ENCODE measurements at regions not wholly inside any gene's neighbourhood (a gene's known extent, or its start where the extent isn't known, plus 50 kb on each side); places are given as distances from the start of the nearest gene placed in this dataset.
A peak's percentile ranks its signal among the peaks of the same experiment; 100 is the strongest.
"Not testable (repeated sequence)": the region's sequence is repeated elsewhere in the genome, so short reads cannot be mapped to it uniquely, and the experiment has no call there.

DNA sequence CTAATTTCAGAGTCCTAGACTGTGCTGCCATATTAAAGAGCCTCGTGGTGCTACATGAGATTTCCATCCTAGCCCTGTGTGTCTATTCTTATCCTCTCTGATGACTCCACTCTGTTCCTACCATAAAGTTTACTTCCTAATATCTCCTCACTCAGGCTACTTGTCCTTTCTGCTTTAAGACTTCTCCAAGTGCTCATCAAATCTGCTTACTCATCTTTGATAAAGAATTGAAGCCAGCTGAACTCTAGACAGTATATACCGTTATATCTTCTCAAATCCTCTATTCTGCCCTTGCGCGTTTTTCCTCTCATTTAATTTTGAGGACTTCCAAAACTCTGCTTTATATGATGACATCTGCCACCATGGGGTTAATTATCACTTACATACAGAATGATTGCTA lies 539.5 kb downstream of the HAPSTR1 start:
- TF ChIP-seq, protein P1, sequence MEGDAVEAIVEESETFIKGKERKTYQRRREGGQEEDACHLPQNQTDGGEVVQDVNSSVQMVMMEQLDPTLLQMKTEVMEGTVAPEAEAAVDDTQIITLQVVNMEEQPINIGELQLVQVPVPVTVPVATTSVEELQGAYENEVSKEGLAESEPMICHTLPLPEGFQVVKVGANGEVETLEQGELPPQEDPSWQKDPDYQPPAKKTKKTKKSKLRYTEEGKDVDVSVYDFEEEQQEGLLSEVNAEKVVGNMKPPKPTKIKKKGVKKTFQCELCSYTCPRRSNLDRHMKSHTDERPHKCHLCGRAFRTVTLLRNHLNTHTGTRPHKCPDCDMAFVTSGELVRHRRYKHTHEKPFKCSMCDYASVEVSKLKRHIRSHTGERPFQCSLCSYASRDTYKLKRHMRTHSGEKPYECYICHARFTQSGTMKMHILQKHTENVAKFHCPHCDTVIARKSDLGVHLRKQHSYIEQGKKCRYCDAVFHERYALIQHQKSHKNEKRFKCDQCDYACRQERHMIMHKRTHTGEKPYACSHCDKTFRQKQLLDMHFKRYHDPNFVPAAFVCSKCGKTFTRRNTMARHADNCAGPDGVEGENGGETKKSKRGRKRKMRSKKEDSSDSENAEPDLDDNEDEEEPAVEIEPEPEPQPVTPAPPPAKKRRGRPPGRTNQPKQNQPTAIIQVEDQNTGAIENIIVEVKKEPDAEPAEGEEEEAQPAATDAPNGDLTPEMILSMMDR (IDR thresholded peaks at IDR 0.05; ENCODE audit: low read depth, low read length): no peak
- no peak overlapping the region for H3K4me3 ChIP-seq (replicated peaks in 1 of 2; ENCODE audit: low read depth in 2 of 2, low read length in 2 of 2)
- DNase-seq (ENCODE audit: low read depth in 2 of 2): no peak

DNA sequence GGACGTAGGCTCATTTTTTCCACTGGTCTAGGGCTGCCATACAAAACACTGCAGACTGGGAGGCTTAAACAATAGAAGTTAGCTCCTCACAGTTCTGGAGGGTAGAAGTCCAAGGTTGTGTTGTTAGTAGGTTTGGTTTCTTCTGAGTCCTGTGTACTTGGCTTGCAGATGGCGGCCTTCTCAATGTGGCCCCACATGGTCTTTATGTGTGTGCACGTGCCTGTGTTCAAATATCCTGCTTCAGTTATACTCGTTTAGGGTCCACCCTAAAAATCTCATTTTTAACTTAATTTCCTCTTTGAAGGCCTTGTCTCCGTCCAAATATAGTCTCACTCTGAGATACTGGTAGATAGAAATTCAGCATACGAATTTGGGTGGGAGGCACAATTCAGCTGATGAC lies 542.4 kb downstream of the HAPSTR1 start:
- no peak for DNase-seq (ENCODE audit: low read depth in 2 of 2)
- TF ChIP-seq, protein P1 (IDR thresholded peaks at IDR 0.05; ENCODE audit: low read depth, low read length): no peak
- H3K4me3 ChIP-seq (replicated peaks in 1 of 2; ENCODE audit: low read depth in 2 of 2, low read length in 2 of 2): no peak overlapping the region

DNA sequence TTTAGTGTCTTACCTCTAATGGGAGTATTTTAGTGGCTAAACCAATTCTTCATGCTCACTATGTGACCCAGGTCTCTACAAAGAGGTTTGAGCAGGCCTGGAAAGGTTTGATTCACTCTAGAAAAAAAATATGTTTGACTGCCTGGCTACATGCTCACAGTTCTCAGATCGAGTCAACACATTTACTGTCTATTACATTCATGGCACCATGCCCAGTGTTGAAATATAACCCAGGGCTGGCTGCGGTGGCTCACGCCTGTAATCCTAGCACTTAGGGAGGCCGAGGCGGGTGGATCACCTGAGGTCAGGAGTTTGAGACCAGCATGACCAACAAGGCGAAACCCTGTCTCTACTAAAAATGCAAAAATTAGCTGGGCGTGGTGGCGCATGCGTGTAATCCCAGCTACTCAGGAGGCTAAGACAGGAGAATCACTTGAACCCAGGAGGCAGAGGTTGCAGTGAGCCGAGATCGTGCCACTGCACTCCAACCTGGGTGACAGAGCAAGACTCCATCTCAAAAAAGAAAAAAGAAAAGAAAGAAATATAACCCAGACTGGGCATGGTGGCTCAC lies 543.8 kb downstream of the HAPSTR1 start:
- H3K4me3 ChIP-seq (replicated peaks in 1 of 2; ENCODE audit: low read depth in 2 of 2, low read length in 2 of 2); DNase-seq (ENCODE audit: low read depth in 2 of 2): not testable (repeated sequence)

DNA sequence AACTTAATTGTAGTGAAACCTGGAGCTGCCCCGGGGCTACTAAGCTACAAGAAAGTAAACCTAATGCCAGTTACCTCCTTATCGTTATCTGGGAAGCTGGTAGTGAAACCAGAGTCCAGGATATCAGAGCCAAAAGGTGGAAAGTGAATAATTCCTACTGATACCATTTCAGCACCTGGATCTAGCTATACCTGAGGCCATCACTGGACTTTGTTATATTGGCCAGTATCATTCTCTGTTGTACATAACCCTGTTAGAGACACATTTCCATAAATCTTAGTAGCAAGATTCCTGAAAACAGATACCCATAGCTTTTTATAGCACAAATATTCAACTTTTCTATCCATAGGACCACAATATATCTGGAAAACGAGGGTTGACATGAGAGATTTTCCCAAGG lies 538.0 kb downstream of the GRIN2A start:
- no peak for DNase-seq (ENCODE audit: low read depth in 2 of 2)
- H3K4me3 ChIP-seq (replicated peaks in 1 of 2; ENCODE audit: low read depth in 2 of 2, low read length in 2 of 2): no peak overlapping the region
- TF ChIP-seq, protein P1 (IDR thresholded peaks at IDR 0.05; ENCODE audit: low read depth, low read length): no peak

DNA sequence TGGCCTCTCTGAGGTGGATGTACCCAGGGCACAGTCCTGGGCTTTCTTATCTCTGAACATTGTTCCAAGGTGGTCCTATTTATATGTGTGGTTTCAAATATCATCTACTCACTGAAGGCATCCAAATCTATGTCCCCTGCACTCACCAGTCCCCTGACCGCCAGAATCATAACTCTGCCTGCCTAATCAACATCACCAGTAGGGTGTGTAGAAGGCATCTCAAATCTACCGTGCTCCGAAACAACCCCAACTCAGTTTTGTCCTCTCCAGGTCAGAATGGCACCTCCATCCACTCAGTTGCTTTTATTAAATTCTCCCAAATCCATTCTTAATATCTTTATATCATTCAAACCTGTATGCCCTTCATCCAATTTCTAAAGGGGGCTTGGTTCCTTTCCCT lies 536.3 kb downstream of the GRIN2A start:
- TF ChIP-seq, protein P1 (IDR thresholded peaks at IDR 0.05; ENCODE audit: low read depth, low read length): no peak

DNA sequence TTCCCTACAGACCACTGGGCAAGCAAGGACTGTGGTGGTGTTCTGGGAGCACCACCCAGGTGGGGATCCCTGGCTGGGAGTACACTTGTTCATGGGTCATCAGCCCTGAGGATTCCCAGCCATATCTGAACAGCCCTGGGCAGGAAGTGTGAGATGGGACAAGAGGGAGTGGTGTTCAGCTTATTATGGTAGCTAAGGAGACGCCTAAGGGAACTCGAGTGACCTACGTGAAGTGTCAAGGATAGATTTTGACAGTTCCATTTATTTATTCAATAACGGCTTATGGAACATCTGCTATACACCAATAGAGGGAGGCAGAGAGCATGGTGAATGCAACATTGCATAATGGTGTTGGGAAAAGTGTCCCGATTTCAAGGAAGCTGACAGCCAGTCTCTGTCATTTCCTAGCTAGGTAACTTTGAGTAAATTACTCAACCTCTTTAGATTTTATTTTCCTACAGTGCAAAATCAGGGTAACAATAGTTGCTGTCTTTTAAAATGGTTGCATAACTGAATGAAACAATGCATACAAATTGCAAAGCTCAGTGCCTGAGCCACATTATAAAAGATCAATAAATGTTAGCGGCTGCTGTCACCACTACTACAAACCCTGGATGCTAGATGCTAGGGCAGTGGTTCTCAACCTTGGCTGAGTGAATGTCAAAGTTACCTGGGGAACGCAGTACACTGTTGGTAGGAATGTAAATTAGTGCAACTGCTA lies 534.1 kb downstream of the GRIN2A start:
- DNase-seq (ENCODE audit: low read depth in 2 of 2): peak; percentile 6 to 45
- TF ChIP-seq, protein P1 (IDR thresholded peaks at IDR 0.05; ENCODE audit: low read depth, low read length): peak; percentile 67
- H3K4me3 ChIP-seq (replicated peaks in 1 of 2; ENCODE audit: low read depth in 2 of 2, low read length in 2 of 2): no peak overlapping the region

More for the DNA sequence above, 536.3 kb downstream of the GRIN2A start:
- DNase-seq (ENCODE audit: low read depth in 2 of 2): no peak
- no peak overlapping the region for H3K4me3 ChIP-seq (replicated peaks in 1 of 2; ENCODE audit: low read depth in 2 of 2, low read length in 2 of 2)

DNA sequence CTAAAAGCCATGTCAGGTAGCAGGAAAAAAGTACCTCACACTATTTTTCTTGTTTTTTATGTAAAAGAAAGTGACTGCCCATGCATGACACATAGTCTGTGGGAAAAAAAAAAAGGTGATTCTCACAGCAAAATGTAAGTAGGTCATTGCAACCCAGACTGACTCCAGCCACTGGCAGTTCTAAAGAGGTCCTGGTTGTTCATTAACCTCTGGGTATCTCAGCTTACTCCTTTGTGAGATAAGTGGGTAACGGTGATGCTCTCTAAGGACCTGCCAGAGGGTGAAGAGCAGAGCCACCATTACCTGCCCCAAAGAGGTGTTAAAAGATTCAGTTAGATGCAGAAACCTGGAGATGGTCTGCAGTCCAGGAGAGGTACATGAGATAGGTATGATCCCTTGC lies 531.9 kb downstream of the GRIN2A start:
- DNase-seq (ENCODE audit: low read depth in 2 of 2): no peak
- TF ChIP-seq, protein P1 (IDR thresholded peaks at IDR 0.05; ENCODE audit: low read depth, low read length): no peak
- no peak overlapping the region for H3K4me3 ChIP-seq (replicated peaks in 1 of 2; ENCODE audit: low read depth in 2 of 2, low read length in 2 of 2)
